HG02623 (cell line): ENCODE measurements at regions not wholly inside any gene's neighbourhood (a gene's known extent, or its start where the extent isn't known, plus 50 kb on each side); places are given as distances from the start of the nearest gene placed in this dataset.
"Not testable (repeated sequence)": the region's sequence is repeated elsewhere in the genome, so short reads cannot be mapped to it uniquely, and the experiment has no call there.

Source experiments
- ATAC-seq: cut with Tn5 transposase; IDR thresholded peaks from one replicate; pipeline ENCODE4 v1.9.1; 2021; ENCODE audit warnings: moderate library complexity; ENCODE audit not compliant: unreplicated experiment

DNA sequence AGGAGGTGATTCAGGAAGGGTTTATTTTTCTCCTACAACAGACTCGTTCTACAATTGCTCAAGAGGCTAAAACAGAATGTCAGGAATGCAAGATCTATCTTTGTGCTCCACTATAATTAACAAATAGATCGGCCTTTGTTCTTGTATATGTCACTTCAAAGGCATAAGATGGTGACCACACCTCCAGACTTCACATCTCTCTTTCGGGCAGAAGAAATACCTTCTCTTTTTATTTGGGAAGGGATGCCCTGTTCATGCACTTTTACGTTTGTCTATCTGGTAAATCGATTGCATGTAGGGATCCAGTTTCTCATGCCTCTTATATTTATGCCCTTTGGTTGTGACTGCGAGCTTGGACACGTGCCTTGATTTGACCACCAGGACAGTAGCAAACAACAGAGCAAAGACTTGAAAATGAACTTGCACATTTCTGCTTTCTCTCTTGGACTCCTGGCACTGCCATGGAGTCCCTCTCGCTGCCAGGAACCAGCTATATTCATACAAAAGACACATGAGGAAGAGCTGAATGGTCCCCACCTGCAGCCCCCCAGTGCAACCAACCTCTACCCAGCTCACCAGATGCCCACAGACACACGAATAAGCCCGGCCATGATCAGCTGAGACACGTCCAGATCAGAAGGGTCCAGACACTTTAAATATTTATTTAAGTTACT lies 219.8 kb upstream of the STXBP5 start:
- ATAC-seq: no peak

DNA sequence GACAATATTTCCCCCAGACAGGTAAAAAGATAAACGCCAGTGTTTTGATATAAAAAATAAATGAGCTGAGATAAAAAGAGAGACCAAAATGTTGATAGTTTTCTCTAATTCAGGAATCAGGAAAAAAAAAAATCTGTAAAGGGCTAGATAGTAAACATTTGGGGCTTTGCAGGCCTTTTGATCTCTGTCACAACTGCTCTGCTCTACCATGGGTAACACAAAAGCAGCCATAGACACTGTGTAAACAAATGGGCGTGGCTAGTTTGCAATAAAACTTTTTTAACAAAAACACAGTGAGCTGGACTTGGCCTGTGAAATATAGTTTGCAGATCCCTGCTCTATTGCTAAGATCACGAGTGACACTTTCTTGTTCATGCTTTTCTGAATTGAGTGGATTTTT lies 219.1 kb upstream of the STXBP5 start:
- no peak for ATAC-seq

DNA sequence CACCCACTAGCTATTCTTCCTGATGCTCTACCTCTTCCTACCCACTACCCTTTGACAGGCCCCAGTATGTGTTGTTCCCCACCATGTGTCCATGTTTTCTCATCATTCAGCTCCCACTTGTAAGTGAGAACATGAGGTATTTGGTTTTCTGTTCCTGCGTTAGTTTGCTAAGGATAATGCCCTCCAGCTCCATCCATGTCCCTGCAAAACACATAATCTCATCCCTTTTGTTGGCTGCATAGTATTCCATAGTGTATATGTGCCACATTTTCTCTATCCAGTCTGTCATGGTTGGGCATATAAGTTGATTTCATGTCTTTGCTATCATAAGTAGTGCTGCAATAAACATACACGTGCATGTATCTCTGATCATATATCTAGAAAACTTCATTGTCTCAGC lies 218.3 kb upstream of the STXBP5 start:
- no peak for ATAC-seq

DNA sequence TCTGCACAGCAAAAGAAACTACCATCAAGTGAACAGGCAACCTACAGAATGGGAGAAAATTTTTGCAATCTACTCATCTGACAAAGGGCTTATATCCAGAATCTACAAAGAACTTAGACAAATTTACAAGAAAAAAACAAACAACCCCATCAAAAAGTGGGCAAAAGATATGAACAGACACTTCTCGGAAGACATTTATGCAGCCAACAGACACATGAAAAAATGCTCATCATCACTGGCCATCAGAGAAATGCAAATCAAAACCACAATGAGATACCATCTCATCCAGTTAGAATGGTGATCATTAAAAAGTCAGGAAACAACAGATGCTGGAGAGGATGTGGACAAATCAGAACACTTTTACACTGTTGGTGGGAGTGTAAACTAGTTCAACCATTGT lies 216.3 kb upstream of the STXBP5 start:
- ATAC-seq: not testable (repeated sequence)

DNA sequence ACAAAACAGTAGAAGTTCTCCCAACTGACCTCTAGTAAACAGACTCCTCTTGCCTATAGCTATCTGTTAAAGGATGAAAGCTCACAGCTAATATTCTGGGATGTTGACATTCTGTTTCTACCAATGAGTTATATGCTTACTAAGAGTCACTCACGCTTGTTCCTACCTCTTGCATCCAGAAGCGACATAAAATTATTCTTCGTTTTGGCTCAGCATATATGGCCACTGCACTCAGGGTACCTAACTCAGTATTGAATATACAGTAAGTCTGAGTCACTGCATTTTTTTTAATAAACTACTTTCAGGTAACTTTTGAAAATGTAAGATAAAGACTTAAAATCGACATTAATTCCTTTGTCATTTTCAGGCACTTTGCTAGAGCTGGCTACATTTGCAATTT lies 214.4 kb upstream of the STXBP5 start:
- no peak for ATAC-seq

DNA sequence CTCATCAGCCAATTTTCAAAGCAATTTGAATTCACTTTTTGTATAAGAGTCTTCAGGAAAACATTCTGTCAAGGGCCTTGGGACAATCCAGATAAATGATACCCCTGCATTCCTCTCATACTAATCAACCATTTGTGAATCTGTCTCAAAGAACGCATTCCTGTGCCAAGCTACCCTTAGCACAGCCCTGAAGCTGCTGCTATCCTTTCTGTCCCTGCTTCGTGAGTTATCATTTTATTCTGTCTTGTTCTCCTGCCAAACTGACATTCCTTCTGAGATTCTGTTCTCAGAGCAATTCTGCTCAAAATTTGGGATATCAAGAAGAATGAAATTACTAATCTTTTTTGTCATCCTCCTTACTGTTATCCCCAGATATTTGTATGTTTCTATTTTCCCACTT lies 213.9 kb upstream of the STXBP5 start:
- no peak for ATAC-seq

DNA sequence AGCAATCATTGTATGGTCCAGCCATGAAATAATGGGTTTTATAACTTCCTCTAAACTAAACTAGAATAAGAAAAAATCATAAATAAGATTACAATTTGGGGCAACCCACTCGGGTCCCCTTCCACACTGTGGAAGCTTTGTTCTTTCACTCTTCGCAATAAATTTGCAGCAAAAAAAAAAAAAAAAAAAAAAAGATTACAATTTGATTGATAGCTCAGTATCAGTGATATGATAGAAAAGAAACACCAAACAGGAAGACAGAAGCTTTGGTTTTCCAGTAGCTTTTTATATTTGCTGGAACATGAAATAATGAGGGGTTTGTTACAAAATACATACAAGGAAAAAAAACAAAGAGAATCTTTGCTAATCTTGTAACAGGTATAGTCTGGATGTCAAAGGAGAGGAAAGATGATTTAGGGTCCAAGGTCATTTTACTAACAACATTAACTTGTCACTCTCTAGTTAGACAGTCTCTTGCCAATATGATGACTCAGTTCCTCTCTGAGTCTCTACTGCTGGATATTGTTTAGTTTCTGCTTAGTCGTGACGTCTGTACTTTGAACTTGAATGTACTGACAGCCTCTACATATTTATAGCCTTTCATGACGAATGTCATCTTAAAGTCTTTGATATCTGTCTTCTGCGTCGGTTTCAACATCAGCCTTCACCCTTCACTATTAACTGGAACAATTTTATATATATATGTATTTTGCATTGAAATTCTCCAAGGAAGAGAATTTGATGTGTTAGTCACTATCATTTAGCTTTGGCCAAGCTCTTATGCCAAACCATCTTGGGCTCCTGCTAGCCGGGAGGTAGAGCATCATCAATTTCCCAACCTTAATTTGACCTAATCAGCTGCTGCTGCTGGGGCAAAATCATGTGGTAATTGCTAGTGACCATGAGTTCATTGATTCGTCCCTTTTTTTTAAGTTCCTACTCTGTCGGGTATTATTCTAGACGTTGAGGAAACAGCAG lies 213.1 kb upstream of the STXBP5 start:
- no peak for ATAC-seq

DNA sequence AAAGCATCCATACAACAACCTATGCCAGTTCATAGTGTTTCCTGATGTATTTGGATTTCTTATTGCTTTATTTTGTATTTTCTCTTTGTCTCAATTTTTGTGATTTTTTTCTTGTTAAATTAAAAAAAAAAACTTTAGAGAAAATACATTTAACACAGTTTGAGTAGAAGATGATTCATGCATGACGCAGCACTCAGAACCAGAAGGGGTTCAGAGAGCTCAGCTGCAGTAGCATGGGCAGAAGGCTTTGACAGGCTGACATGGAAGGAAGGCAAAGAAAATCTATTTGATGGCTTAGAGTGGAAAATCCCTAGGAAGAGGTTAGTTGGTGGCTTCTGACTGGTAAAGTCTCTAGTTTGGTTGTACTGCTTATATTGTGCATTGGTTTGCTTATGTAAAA lies 207.2 kb upstream of the STXBP5 start:
- no peak for ATAC-seq

DNA sequence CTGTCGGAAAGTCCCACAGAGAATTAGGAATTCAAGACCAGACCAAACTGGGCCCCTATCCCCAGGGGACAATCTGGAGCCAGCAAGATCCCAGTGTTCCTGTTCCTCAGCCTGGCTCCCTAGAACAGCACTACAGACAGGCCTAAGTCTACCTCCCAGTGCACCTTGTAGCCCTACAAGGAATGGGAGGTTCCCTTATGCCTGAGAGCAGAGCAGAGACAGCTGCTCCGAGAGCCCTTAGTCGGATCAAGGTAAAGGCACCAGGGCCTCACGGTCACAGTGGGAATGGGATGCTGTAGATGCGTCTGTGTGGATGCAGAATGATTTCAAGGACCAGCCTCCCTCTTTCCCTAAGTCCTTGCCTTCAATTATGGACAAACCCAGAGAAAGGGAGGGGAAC lies 204.5 kb upstream of the STXBP5 start:
- no peak for ATAC-seq

DNA sequence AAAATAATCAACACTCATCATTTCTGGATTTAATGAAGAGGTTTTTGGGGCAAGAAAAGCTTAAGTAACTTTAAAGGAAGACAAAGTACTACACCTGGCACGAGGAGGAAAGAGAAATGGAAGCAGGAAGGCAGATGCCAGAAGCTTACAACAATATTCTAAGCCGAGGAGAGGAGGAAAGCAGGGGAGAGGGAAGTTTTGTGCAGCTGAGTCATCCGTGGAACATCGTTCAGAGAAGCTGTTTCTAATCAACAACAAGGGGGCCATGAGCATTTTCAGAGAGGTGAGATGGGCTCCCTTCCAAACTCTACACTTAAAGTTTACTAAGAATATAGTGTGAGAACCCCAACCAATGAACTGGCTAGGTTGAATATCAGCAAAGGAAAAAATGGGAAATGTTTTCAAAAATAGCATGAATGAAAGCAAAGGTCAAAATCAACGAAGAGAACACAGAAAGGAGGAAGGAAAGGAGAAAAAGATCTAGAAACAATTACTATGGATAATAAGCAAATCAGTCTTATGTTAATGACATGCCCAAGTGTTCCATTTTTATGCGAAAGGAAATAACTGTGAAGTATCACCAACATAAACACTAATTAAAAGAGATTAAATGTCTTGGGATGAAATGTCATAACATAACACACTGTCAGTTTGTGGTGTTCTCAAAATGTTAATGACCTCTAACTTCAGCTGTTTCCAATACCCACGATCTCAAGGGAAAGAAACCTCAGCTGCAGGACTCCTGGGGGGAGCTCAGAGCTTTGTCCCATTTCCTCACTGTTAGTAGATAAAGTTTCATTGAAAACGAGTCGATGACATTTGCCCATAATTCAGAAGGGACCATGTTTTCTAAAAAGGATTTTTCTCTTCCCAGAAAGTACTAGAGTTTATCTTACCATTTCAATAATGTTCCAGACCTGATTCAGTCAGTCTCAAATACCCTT lies 203.4 kb upstream of the STXBP5 start:
- ATAC-seq: no peak

DNA sequence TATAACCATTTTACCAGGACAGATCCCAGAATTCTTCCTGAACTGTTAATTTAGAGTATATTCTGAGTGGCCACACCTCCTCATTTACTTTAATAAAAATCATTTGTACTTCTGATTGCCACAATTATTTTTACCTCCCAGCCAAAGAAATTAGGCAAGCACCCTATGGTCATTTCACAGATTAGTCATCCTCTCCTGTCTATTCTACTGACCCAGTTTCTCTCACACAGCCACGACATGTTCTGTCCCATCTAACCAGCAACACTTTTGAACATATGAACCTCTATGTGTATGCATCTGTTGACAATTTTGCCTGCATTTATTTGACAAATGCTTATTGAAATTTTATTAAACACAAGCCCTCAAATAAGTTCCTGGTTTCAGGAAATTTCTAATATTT lies 202.6 kb upstream of the STXBP5 start:
- no peak for ATAC-seq

DNA sequence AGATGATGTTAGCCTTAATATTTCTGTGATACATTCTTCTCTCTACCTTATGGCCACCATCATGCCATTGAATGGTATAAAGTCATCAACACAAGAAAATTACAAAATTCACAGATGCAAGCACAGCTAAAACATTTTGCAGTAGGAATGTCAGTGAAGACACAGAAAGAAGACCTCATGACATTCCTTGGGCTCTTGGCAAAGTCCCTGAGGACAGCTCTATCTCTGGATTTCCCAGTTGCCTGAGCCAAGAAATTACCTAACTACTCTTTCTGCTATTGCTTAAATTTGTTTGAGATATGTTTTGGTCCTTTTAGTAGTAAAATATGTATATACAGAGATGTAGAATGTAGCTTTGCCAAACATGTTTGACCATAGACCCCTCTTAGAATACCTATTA lies 201.0 kb upstream of the STXBP5 start:
- ATAC-seq: no peak

DNA sequence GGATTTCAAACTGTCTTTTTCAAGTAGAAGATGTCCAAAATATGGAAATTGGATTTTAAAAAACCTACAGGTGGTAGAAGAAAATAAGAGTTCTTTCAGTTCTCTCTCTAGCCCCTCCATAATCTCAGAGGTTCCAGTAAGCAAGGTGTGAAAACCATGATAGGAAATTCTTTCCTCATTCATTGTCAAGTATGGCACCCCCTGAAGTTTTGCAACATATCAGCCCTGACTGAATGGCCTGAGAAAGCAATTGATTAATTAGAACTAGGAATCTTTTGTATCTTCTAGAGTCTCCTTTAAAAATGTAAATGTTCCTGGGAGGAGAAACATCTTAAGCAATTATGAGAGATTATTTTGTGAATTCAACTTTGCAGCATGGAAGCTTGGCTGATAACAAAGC lies 198.7 kb upstream of the STXBP5 start:
- ATAC-seq: no peak

DNA sequence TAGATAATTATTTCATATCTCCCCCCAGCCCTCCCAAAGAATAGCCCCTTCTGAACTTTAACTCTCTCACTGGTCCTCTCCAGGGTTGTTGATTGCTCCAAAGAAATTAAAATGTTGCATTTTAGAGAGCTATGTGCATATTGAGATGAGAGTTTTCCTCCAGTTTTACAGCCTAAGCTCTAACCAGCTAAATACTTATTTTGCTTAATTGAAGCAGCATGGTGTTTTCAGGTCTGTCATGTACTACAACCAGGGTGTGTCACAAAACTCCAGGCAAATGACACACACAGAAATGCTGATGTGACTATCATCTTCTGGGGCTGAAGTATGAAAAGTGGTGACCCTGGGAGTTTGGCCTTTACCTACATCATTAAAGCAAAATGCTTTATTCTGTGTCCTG lies 196.8 kb upstream of the STXBP5 start:
- no peak for ATAC-seq

DNA sequence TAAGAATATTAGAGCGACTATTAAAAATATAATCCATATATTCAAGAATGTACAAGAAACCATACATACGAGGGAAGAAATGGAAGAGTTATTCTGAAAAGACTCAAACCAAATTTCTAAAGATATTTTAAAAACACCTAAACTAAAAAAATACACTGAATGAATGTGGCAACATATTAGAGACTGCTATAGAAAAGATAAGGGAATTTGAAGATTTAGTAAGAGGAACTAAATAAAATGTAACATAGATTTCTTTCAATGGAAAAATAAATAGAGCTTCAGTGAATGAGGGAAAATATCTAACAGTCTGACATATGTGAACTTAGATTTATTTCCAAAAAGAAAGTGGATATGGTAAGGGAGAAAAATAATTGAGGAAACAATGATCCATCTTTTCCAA lies 194.9 kb upstream of the STXBP5 start:
- ATAC-seq: no peak

DNA sequence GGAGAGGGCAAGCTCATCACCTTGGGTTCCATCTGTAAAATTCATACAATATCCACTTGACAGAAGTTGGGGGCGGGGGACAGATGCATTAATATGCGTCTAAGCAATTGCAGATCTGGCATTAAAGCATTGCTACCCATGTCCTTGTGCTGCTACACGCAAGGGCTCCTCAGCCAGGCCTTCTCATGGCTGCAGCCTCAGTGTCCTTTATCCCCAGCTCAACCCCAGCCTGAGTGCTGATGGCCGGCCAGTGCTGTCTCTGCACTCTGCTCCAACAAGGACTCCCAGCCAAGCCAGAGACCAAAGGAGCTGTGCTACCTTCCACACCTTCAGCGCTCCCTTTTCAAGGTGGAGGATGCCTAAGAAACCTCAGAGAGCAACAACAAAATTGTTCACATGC lies 188.5 kb upstream of the STXBP5 start:
- no peak for ATAC-seq

DNA sequence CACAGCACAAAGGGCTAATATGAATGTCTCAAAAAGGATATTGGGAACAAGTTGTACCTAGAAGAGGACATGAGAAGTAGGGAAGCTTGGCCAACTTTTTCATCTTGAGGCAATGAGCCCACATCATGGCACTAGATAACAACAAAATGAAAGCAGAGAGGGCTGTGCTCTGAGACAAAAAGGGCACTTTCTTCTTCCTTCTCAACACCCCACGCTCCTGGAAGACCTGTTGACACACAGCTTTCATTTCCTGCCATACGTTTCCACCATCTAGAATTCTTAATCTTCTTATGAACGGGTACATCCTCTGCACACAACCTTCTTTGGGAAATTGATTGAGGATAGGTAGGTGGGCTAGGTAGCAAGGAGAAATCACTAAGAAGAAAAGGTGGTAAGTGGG lies 187.8 kb upstream of the STXBP5 start:
- no peak for ATAC-seq

DNA sequence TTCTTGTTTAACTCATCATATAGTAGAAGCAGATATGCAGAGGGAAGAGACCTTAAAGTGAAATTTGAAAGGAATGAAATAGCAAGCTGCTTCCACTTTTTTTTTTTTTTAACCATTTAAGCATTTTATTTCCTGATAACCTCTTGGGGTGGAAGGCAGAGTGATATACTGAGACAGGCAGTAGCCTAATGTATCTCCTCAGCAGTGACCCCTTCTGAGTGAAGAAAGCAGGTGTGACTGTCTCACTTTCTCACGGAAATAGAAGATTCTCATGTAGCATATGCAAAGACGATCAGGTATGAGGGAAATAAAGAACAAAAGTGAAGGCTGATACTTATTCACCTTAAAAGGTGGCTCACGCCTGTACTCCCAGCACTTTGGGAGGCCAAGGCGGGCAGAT lies 187.1 kb upstream of the STXBP5 start:
- ATAC-seq: no peak

DNA sequence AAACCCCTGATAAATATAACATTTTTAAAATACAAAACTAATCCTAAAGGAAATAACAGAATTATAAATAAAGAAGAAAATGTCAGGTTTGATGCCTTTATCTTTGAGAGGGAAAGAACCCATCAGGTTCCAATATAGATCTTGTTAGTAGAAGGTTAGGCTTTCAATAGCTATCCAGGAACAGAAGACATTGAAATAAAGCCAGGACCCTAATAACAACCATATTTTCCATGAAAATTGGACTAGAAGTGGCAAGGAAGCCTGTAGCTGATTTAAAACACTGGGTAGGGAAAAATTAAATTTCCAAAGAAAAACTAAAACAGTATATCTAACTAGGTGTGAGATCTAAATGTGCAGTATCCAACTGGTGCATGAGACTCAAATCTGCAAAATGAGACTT lies 185.2 kb upstream of the STXBP5 start:
- ATAC-seq: no peak

DNA sequence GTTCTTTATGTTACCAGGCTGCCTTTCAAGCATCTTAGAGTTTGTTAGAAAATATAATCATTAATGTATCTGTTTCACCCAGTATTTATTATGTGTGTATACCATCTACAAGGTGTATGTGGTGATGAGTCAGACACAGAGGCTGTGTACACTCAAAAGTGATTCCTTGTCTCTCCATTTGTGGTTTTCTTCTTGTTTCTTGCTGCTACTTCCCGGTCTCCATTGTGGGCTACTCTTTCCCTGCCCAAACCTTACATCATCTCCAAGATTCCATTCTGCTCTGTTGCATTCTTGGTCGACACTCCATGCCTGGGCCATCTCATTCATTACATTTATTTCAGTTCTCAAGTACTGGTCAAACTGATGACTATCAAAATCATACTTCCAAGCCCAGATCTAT lies 182.2 kb upstream of the STXBP5 start:
- no peak for ATAC-seq

DNA sequence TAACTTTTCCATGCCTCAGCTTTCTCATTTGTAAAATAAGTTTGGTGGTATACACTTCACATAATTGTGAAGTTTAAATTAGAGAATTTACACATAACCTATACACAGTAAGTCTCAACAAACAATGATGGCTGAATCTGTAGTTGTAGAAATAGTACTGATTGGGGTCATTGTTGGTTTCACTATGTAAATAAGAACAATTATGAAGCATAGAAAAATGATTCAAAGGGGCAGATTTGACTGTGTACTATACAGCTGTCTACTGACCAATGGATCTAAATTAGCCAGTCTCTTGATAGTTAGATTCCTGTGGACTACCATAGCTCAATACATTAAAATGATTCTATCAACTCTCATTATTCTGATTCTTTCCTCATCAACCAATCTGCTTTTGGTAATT lies 181.1 kb upstream of the STXBP5 start:
- ATAC-seq: no peak
